Fibroblast of lung (primary cell): ENCODE measurements at regions not wholly inside any gene's neighbourhood (a gene's known extent, or its start where the extent isn't known, plus 50 kb on each side); places are given as distances from the start of the nearest gene placed in this dataset.

ENCODE experiments used
- EZH2 ChIP-seq: IDR thresholded peaks from 2 replicates; pipeline ENCODE4 v1.5.1; 2012; ENCODE audit warnings: low read length, control low read depth, mild to moderate bottlenecking; ENCODE audit errors: missing control alignments
- TF ChIP-seq, protein P1 (sequence below), 2 donors: IDR thresholded peaks in 1 of 2; conservative IDR thresholded peaks in 1 of 2; 1 replicate in 1 of 2; 2 replicates in 1 of 2; pipeline ENCODE4 v1.5.1; 2011 to 2012; ENCODE audit warnings: low read length in 2 of 2, control low read depth in 1 of 2, inconsistent platforms in 1 of 2, low read depth in 1 of 2, mild to moderate bottlenecking in 1 of 2

DNA sequence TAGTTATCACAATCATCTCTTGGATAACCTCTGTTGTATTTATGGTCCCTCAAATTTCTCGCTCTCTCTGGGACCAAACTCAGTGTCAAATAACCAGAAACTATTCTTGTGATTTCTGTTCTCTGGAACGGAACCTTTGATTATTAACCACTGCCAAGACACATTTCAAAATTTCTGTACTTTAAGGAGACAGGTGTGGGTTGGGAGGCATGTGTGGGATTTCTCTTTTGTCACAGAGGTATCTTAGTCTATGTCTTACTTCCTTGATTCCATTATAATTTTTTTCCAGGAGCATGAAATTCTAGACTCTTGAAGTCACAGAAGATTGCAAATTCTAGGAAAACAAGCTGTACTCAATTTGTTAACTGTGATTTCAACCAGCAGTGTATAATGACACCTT is 919.0 kb upstream of the B3GALT2 start:
- TF ChIP-seq EZH2, result no peak
- TF ChIP-seq, protein P1, sequence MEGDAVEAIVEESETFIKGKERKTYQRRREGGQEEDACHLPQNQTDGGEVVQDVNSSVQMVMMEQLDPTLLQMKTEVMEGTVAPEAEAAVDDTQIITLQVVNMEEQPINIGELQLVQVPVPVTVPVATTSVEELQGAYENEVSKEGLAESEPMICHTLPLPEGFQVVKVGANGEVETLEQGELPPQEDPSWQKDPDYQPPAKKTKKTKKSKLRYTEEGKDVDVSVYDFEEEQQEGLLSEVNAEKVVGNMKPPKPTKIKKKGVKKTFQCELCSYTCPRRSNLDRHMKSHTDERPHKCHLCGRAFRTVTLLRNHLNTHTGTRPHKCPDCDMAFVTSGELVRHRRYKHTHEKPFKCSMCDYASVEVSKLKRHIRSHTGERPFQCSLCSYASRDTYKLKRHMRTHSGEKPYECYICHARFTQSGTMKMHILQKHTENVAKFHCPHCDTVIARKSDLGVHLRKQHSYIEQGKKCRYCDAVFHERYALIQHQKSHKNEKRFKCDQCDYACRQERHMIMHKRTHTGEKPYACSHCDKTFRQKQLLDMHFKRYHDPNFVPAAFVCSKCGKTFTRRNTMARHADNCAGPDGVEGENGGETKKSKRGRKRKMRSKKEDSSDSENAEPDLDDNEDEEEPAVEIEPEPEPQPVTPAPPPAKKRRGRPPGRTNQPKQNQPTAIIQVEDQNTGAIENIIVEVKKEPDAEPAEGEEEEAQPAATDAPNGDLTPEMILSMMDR (conservative IDR thresholded peaks at IDR 0.05 in 1 of 2, IDR thresholded peaks at IDR 0.05 in 1 of 2; ENCODE audit: low read depth in 1 of 2, low read length in 2 of 2), result no peak
